Adrenal gland (tissue), 9 donors: ENCODE measurements at regions not wholly inside any gene's neighbourhood (a gene's known extent, or its start where the extent isn't known, plus 50 kb on each side); places are given as distances from the start of the nearest gene placed in this dataset.

Experiments
- DNase-seq, 7 donors: peaks; one replicate each; pipeline ENCODE4 v3.0.0-alpha.2; 2019 to 2020
- H3K27ac ChIP-seq, 5 donors: fragments of 200-600 bp; sonication (generic) in 4 of 5; 1 replicate in 3 of 5; 2 replicates in 2 of 5; pipeline versions ENCODE4 v1.5.1 to v1.8.0; 2016 to 2020; ENCODE audit warnings: mild to moderate bottlenecking in 1 of 5
- H3K27me3 ChIP-seq: fragments of 200-600 bp; 2 replicates; pipeline ENCODE4 v1.8.0; 2021
- H3K36me3 ChIP-seq, 2 donors: fragments of 200-600 bp; replicated peaks in 1 of 2; 1 replicate in 1 of 2; 2 replicates in 1 of 2; pipeline versions ENCODE4 v1.5.1 to v1.8.0; 2018 to 2022
- H3K4me1 ChIP-seq, 2 donors: fragments of 200-600 bp; replicated peaks in 1 of 2; 1 replicate in 1 of 2; 2 replicates in 1 of 2; pipeline versions ENCODE4 v1.5.1 to v1.8.0; 2018 to 2021
- H3K4me3 ChIP-seq, 4 donors: fragments of 200-600 bp; sonication (generic) in 3 of 4; one replicate each; pipeline ENCODE4 v1.5.1; 2016 to 2018
- H3K9me3 ChIP-seq, 3 donors: fragments of 200-600 bp; sonication (generic) in 1 of 3; replicated peaks in 1 of 3; 1 replicate in 2 of 3; 2 replicates in 1 of 3; pipeline versions ENCODE4 v1.5.1 to v1.8.0; 2016 to 2021
- CTCF ChIP-seq, 6 experiments: fragments of 450-650 bp in 4 of 6; fragments of 200-600 bp in 2 of 6; sonication (generic) in 1 of 6; IDR thresholded peaks; 1 replicate in 5 of 6; 2 replicates in 1 of 6; pipeline versions ENCODE4 v1.5.1 to v1.8.0; 2016 to 2021; ENCODE audit warnings: antibody characterized with exemption in 6 of 6, mild to moderate bottlenecking in 2 of 6, moderate library complexity in 1 of 6
- POLR2A ChIP-seq, 2 donors: fragments of 450-650 bp; IDR thresholded peaks; one replicate each; pipeline ENCODE4 v1.6.1; 2017; ENCODE audit warnings: antibody characterized with exemption in 2 of 2, mild to moderate bottlenecking in 2 of 2, moderate library complexity in 1 of 2
- WGBS, 4 donors: extraction: QIAGEN DNeasy Blood & Tissue Kit in 2 of 4; methylation state at CpG; one replicate each; pipeline versions ENCODE4 v1.1.5 to v1.1.7; 2013 to 2017; 5-methylcytosine and 5-hydroxymethylcytosine counted together
- intact Hi-C, 2 donors: fragments of 100-400 bp; cut with DNase I; formaldehyde crosslinking; loops; one replicate each; pipeline versions ENCODE4 v1.14.1 to v1.15.0; 2022 to 2023
- donor health status: healthy with polysubstance abuse.
- donor health status: Bipolar disorder and iron deficiency.
- donor health status: DM: yes; HTN: yes; CAD: no.
- donor health status: DM: no; HTN: no; CAD: no.
- donor health status: DM: no; HTN: no; CAD: no.

- intact Hi-C loops = no loop called here
- Histone ChIP-seq H3K27ac (no peak overlapping the region), H3K9me3 (no peaks in the 10 kb centered on the region), H3K4me1 (peaks cover 0 to 3% of the 10 kb centered on the region in 2 donors), H3K4me3 (no peak overlapping the region), H3K36me3 (no peaks in the 10 kb centered on the region), H3K27me3 (no peaks in the 10 kb centered on the region)
- TF ChIP-seq POLR2A (IDR thresholded peaks at IDR 0.05) (no peak), CTCF (IDR thresholded peaks at IDR 0.05) (no peak)
- 76 to 91% (median 78%) methylated on average over 1 of the region's 1 CpG; no CpG with 5 or more reads in 1 of the 4 donors for WGBS, 4 donors
- DNase-seq = no peak
These were observed 146.1 kb upstream of the DLX2 start for GRCh38 chr2:172248785-172249187.

- intact Hi-C loops = no loop called here
- Histone ChIP-seq H3K9me3 (no peaks in the 10 kb centered on the region), H3K4me1 (peaks cover 0 to 3% of the 10 kb centered on the region in 2 donors), H3K27me3 (no peaks in the 10 kb centered on the region), H3K27ac (no peak overlapping the region), H3K36me3 (no peaks in the 10 kb centered on the region), H3K4me3 (no peak overlapping the region)
- 77 to 95% (median 87%) methylated on average over 2 of the region's 2 CpGs for WGBS, 4 donors
- DNase-seq = no peak
- TF ChIP-seq CTCF (IDR thresholded peaks at IDR 0.05) (no peak), POLR2A (IDR thresholded peaks at IDR 0.05) (no peak)
These were observed 146.6 kb upstream of the DLX2 start for GRCh38 chr2:172249334-172249733.

GRCh38 chr2:172249986-172250385, 147.3 kb upstream of the DLX2 start:
- H3K9me3 ChIP-seq = no peaks in the 10 kb centered on the region
- no peak overlapping the region for H3K4me3 ChIP-seq
- no peaks in the 10 kb centered on the region for H3K27me3 ChIP-seq
- DNase-seq = no peak
- TF ChIP-seq POLR2A (IDR thresholded peaks at IDR 0.05) (no peak), CTCF (IDR thresholded peaks at IDR 0.05) (no peak)
- H3K27ac ChIP-seq = no peak overlapping the region
- intact Hi-C loops = no loop called here
- no peaks in the 10 kb centered on the region for H3K36me3 ChIP-seq
- H3K4me1 ChIP-seq = peaks cover 0 to 3% of the 10 kb centered on the region in 2 donors

GRCh38 chr2:172251231-172251630, 148.5 kb upstream of the DLX2 start:
- H3K27ac ChIP-seq = no peak overlapping the region
- no peak for DNase-seq
- intact Hi-C loops = no loop called here
- TF ChIP-seq POLR2A (IDR thresholded peaks at IDR 0.05) = no peak
- TF ChIP-seq CTCF (IDR thresholded peaks at IDR 0.05) = no peak
- H3K36me3 ChIP-seq = no peaks in the 10 kb centered on the region
- WGBS, 4 donors = 57 to 77% (median 63%) methylated on average over 3 of the region's 3 CpGs
- no peaks in the 10 kb centered on the region for H3K27me3 ChIP-seq
- no peak overlapping the region for H3K4me3 ChIP-seq
- peaks cover 0 to 3% of the 10 kb centered on the region in 2 donors for H3K4me1 ChIP-seq
- H3K9me3 ChIP-seq = no peaks in the 10 kb centered on the region
